Tibial nerve (tissue), 4 donors: ENCODE measurements at regions not wholly inside any gene's neighbourhood (a gene's known extent, or its start where the extent isn't known, plus 50 kb on each side); places are given as distances from the start of the nearest gene placed in this dataset.

Experiments
- DNase-seq, 2 donors: peaks; one replicate each; pipeline ENCODE4 v3.0.0-alpha.2; 2019; ENCODE audit warnings: low spot score in 2 of 2
- H3K27ac ChIP-seq, 4 donors: fragments of 200-600 bp; sonication (generic) in 3 of 4; one replicate each; pipeline ENCODE4 v1.5.1; 2017 to 2019; ENCODE audit warnings: mild to moderate bottlenecking in 1 of 4
- H3K27me3 ChIP-seq, 2 donors: fragments of 200-600 bp; sonication (generic) in 1 of 2; one replicate each; pipeline versions ENCODE4 v1.5.1 to v1.6.0; 2017 to 2019
- H3K36me3 ChIP-seq, 3 donors: fragments of 200-600 bp; sonication (generic); one replicate each; pipeline ENCODE4 v1.5.1; 2018 to 2019
- H3K4me1 ChIP-seq, 4 donors: fragments of 200-600 bp; sonication (generic) in 3 of 4; one replicate each; pipeline ENCODE4 v1.5.1; 2017 to 2019
- H3K4me3 ChIP-seq, 4 donors: fragments of 200-600 bp; sonication (generic) in 3 of 4; one replicate each; pipeline ENCODE4 v1.5.1; 2017 to 2019; ENCODE audit warnings: mild to moderate bottlenecking in 1 of 4, moderate library complexity in 1 of 4
- H3K9me3 ChIP-seq, 4 donors: fragments of 200-600 bp; sonication (generic) in 3 of 4; one replicate each; pipeline ENCODE4 v1.5.1; 2017 to 2019
- CTCF ChIP-seq, 5 experiments: fragments of 200-600 bp in 3 of 5; fragments of 450-650 bp in 2 of 5; sonication (generic) in 3 of 5; IDR thresholded peaks; one replicate each; pipeline ENCODE4 v1.5.1; 2016 to 2019; ENCODE audit warnings: antibody characterized with exemption in 5 of 5, mild to moderate bottlenecking in 3 of 5, moderate library complexity in 2 of 5
- EP300 ChIP-seq, 2 donors: sonication (generic); formaldehyde crosslinking; IDR thresholded peaks; one replicate each; pipeline ENCODE4 v1.6.1; 2017; ENCODE audit warnings: antibody characterized with exemption in 2 of 2, mild to moderate bottlenecking in 1 of 2
- POLR2A ChIP-seq, 2 donors: fragments of 450-650 bp; IDR thresholded peaks; one replicate each; pipeline ENCODE4 v1.6.1; 2017; ENCODE audit warnings: antibody characterized with exemption in 2 of 2, mild to moderate bottlenecking in 2 of 2, moderate library complexity in 2 of 2
- WGBS, 2 donors: methylation state at CpG; one replicate each; pipeline ENCODE4 v1.1.5; 2018; 5-methylcytosine and 5-hydroxymethylcytosine counted together

- no peaks in the 10 kb centered on the region for H3K36me3 ChIP-seq
- no peak for TF ChIP-seq POLR2A (IDR thresholded peaks at IDR 0.05)
- TF ChIP-seq CTCF (IDR thresholded peaks at IDR 0.05), result no peak
- no peak for TF ChIP-seq EP300 (IDR thresholded peaks at IDR 0.05)
- no peak overlapping the region for H3K27ac ChIP-seq
- peaks cover 0 to 19% (median 2%) of the 10 kb centered on the region in 4 donors for H3K4me1 ChIP-seq
- no peak for DNase-seq
- H3K4me3 ChIP-seq, result no peak overlapping the region
- no peaks in the 10 kb centered on the region for H3K9me3 ChIP-seq
- no peaks in the 10 kb centered on the region for H3K27me3 ChIP-seq
- WGBS, 2 donors, result 53 to 54% methylated on average over 1 of the region's 1 CpG
These were observed 490.5 kb downstream of the TNS1 start for GRCh38 chr2:217512259-217512658.

- Histone ChIP-seq H3K36me3 (no peaks in the 10 kb centered on the region), H3K4me3 (no peak overlapping the region), H3K27ac (no peak overlapping the region), H3K9me3 (no peaks in the 10 kb centered on the region), H3K4me1 (peaks cover 0 to 19% (median 2%) of the 10 kb centered on the region in 4 donors), H3K27me3 (no peaks in the 10 kb centered on the region)
- DNase-seq, result no peak
- 77 to 95% methylated on average over 3 of the region's 3 CpGs for WGBS, 2 donors
- TF ChIP-seq EP300 (IDR thresholded peaks at IDR 0.05) (no peak), CTCF (IDR thresholded peaks at IDR 0.05) (no peak), POLR2A (IDR thresholded peaks at IDR 0.05) (no peak)
These were observed 490.9 kb downstream of the TNS1 start for GRCh38 chr2:217511850-217512249.

GRCh38 chr2:217510771-217511291 lies 492.0 kb downstream of the TNS1 start:
- DNase-seq, result peak; percentile 47 to 84
- H3K36me3 ChIP-seq, result no peaks in the 10 kb centered on the region
- H3K4me1 ChIP-seq, result peaks cover 0 to 19% (median 2%) of the 10 kb centered on the region in 4 donors
- no peaks in the 10 kb centered on the region for H3K9me3 ChIP-seq
- no peaks in the 10 kb centered on the region for H3K27me3 ChIP-seq
- TF ChIP-seq EP300 (IDR thresholded peaks at IDR 0.05) (peak in 1 of 2 donors; percentile 66), POLR2A (IDR thresholded peaks at IDR 0.05) (no peak), CTCF (IDR thresholded peaks at IDR 0.05) (peak; percentile 50 to 89 (median 67))
- no peak overlapping the region for H3K4me3 ChIP-seq
- WGBS, 2 donors, result 21 to 22% methylated on average over 9 of the region's 9 CpGs
- H3K27ac ChIP-seq, result no peak overlapping the region

GRCh38 chr2:217505303-217505702 lies 497.5 kb downstream of the TNS1 start:
- Histone ChIP-seq H3K36me3 (no peaks in the 10 kb centered on the region), H3K27ac (no peak overlapping the region), H3K27me3 (no peaks in the 10 kb centered on the region), H3K4me1 (peaks cover 0 to 3% (median under 1%) of the 10 kb centered on the region in 4 donors), H3K4me3 (no peak overlapping the region), H3K9me3 (no peaks in the 10 kb centered on the region)
- TF ChIP-seq POLR2A (IDR thresholded peaks at IDR 0.05) (no peak), CTCF (IDR thresholded peaks at IDR 0.05) (no peak), EP300 (IDR thresholded peaks at IDR 0.05) (no peak)
- WGBS, 2 donors, result 96 to 100% methylated on average over 1 of the region's 1 CpG
- no peak for DNase-seq

DNA sequence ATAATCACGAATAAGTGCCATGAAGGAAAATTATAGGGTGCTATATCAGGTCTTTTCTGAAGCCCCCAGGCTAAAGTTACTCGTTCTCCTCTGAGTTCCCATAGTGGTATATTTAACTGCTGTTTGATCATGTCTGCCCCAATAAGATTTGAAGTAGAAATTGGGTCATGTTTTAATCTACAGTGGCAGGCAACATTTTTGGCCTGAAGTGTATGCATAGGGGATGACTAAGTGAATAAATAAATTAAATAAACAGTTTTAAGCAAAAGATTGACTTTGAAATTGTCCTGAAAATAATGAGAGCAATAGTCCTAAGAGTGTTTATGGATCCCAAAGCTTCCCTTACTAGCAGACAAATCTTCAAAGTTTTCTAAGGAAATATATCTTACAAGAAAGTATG lies 500.9 kb downstream of the TNS1 start:
- H3K36me3 ChIP-seq, result no peaks in the 10 kb centered on the region
- 73 to 87% methylated on average over 2 of the region's 2 CpGs for WGBS, 2 donors
- TF ChIP-seq CTCF (IDR thresholded peaks at IDR 0.05), result no peak
- no peak for TF ChIP-seq EP300 (IDR thresholded peaks at IDR 0.05)
- no peak for TF ChIP-seq POLR2A (IDR thresholded peaks at IDR 0.05)
- no peaks in the 10 kb centered on the region for H3K27me3 ChIP-seq
- DNase-seq, result no peak
- H3K4me1 ChIP-seq, result no peaks in the 10 kb centered on the region
- no peak overlapping the region for H3K27ac ChIP-seq
- no peak overlapping the region for H3K4me3 ChIP-seq
- no peaks in the 10 kb centered on the region for H3K9me3 ChIP-seq
